HepG2 (cell line): ENCODE measurements at regions not wholly inside any gene's neighbourhood (a gene's known extent, or its start where the extent isn't known, plus 50 kb on each side); places are given as distances from the start of the nearest gene placed in this dataset.
"Not testable (repeated sequence)": the region's sequence is repeated elsewhere in the genome, so short reads cannot be mapped to it uniquely, and the experiment has no call there.

Experiments used
- ATAC-seq: fragments of 200-7000 bp; cut with Tn5 transposase; 3 replicates; pipeline ENCODE4 v1.9.1; 2020; ENCODE audit warnings: mild to moderate bottlenecking, moderate library complexity
- BruUV-seq: library from RNA; stranded (reverse); fragments of 400-500 nt; replicated peaks from 2 replicates; lab custom pipeline; 2021; lab: Mats Ljungman, UMichigan
- CTCF ChIA-PET: fragments of 300-600 bp; formaldehyde crosslinking; extraction: SDS; loops from one replicate; lab custom pipeline; 2021; ENCODE audit warnings: low total read pairs, inconsistent platforms, low intra/inter-chr PET ratio; lab: Yijun Ruan, JAX
- POLR2A ChIA-PET: fragments of 350-600 bp; sonication (Branson Sonifier 250); formaldehyde crosslinking; loops from one replicate; lab custom pipeline; 2020; ENCODE audit warnings: antibody characterized with exemption, inconsistent platforms; lab: Yijun Ruan, JAX
- DNase-seq: peaks from one replicate; pipeline ENCODE4 v3.0.0-alpha.2; 2015; ENCODE audit warnings: low spot score
- FAIRE-seq: peaks from 3 replicates; lab custom pipeline; 2011; peaks lifted over from hg19 to GRCh38; lab: Jason Lieb, UNC
- H2AFZ ChIP-seq: one replicate; pipeline ENCODE4 v1.6.1; 2011; ENCODE audit warnings: low read length, inconsistent platforms
- H3K27ac ChIP-seq: fragments of 300-600 bp; 3 replicates; pipeline ENCODE4 v1.8.0; 2011; ENCODE audit warnings: mixed run types, mild to moderate bottlenecking, mixed read lengths, low read length, inconsistent platforms; ENCODE audit not compliant: insufficient read depth; ENCODE audit errors: extremely low read length
- H3K27me3 ChIP-seq, 2 experiments: fragments of 200-600 bp in 1 of 2; 2 replicates in 1 of 2; 3 replicates in 1 of 2; pipeline versions ENCODE4 v1.6.0 to v1.8.0; 2011; ENCODE audit warnings: low read length in 2 of 2, mild to moderate bottlenecking in 2 of 2, moderate library complexity in 2 of 2, inconsistent platforms in 1 of 2; ENCODE audit not compliant: insufficient read depth in 2 of 2, control insufficient read depth in 1 of 2
- H3K36me3 ChIP-seq, 2 experiments: fragments of 200-600 bp in 1 of 2; replicated peaks in 1 of 2; 2 replicates in 1 of 2; 3 replicates in 1 of 2; pipeline versions ENCODE4 v1.5.1 to v1.8.0; 2011; ENCODE audit warnings: low read length in 2 of 2, inconsistent platforms in 1 of 2; ENCODE audit not compliant: insufficient read depth in 2 of 2, control insufficient read depth in 1 of 2
- H3K4me1 ChIP-seq: 2 replicates; pipeline ENCODE4 v1.5.1; 2012; ENCODE audit warnings: low read length, inconsistent platforms; ENCODE audit not compliant: insufficient read depth
- H3K4me2 ChIP-seq: 2 replicates; pipeline ENCODE4 v1.6.0; 2011; ENCODE audit warnings: low read depth, low read length, inconsistent platforms
- H3K4me3 ChIP-seq, 3 experiments: fragments of 200-600 bp in 1 of 3; sonication (generic), shearing (Covaris generic) in 1 of 3; replicated peaks in 1 of 3; 2 replicates each; pipeline ENCODE4 v1.5.1; 2011 to 2016; ENCODE audit warnings: low read length in 3 of 3, inconsistent platforms in 2 of 3, low read depth in 2 of 3, mild to moderate bottlenecking in 2 of 3, control low read depth in 1 of 3, mixed read lengths in 1 of 3; ENCODE audit not compliant: insufficient read depth in 1 of 3
- H3K79me2 ChIP-seq: one replicate; pipeline ENCODE4 v1.6.1; 2011; ENCODE audit warnings: low read length, inconsistent platforms; ENCODE audit not compliant: insufficient read depth
- H3K9ac ChIP-seq: 2 replicates; pipeline ENCODE4 v1.6.0; 2011; ENCODE audit warnings: mild to moderate bottlenecking, low read depth, low read length, inconsistent platforms; ENCODE audit not compliant: insufficient read depth
- H3K9me3 ChIP-seq: 2 replicates; pipeline ENCODE4 v1.5.1; 2012; ENCODE audit warnings: mild to moderate bottlenecking, low read length
- H4K20me1 ChIP-seq: 2 replicates; pipeline ENCODE4 v1.6.0; 2011; ENCODE audit warnings: inconsistent platforms, mild to moderate bottlenecking, low read length, moderate library complexity; ENCODE audit not compliant: insufficient read depth
- FOXK1 ChIP-seq: sonication (generic); formaldehyde crosslinking; IDR thresholded peaks from 2 replicates; pipeline ENCODE4 v1.4.0; 2020; ENCODE audit warnings: low read depth, missing genetic modification reagents, borderline replicate concordance
- MLXIP ChIP-seq: sonication (generic); formaldehyde crosslinking; IDR thresholded peaks from 2 replicates; pipeline ENCODE4 v1.9.0; 2021; ENCODE audit warnings: missing genetic modification reagents, borderline replicate concordance
- RORA ChIP-seq: sonication (generic); formaldehyde crosslinking; IDR thresholded peaks from 2 replicates; pipeline ENCODE4 v1.5.0; 2020; ENCODE audit warnings: mild to moderate bottlenecking, missing genetic modification reagents, moderate library complexity
- TRIM22 ChIP-seq: fragments of 450-650 bp; IDR thresholded peaks from 2 replicates; pipeline ENCODE4 v1.6.1; 2017
- ZNF3 ChIP-seq: IDR thresholded peaks from 2 replicates; pipeline ENCODE4 v1.7.0; 2017; ENCODE audit warnings: inconsistent platforms
- ZNF670 ChIP-seq: sonication (generic); formaldehyde crosslinking; IDR thresholded peaks from 2 replicates; pipeline ENCODE4 v1.8.0; 2022; ENCODE audit warnings: mild to moderate bottlenecking, missing genetic modification reagents, borderline replicate concordance
- ZNF720 ChIP-seq: sonication (generic); formaldehyde crosslinking; IDR thresholded peaks from 2 replicates; pipeline ENCODE4 v1.4.0; 2020; ENCODE audit warnings: missing genetic modification reagents
- whole genome bisulfite sequencing: methylation state at CpG from one replicate; pipeline ENCODE4 v1.1.6; 2017; ENCODE audit warnings: low lambda C conversion rate; 5-methylcytosine and 5-hydroxymethylcytosine counted together
- in situ Hi-C: cut with HindIII; loops from 2 replicates; pipeline ENCODE4 v1.10.0; 2017; ENCODE audit warnings: low pct_unique_long_range_greater_than_20kb; ENCODE audit not compliant: extremely low pct_ligation_motif_present
- intact Hi-C: fragments of 100-400 bp; cut with micrococcal nuclease; formaldehyde crosslinking; loops from one replicate; pipeline ENCODE4 v1.10.0; 2022; ENCODE audit not compliant: unreplicated experiment
- TF ChIP-seq, protein P1 (sequence below): sonication (generic); formaldehyde crosslinking; IDR thresholded peaks from 2 replicates; pipeline ENCODE4 v1.4.0; 2020; ENCODE audit warnings: missing genetic modification reagents, borderline replicate concordance

DNA sequence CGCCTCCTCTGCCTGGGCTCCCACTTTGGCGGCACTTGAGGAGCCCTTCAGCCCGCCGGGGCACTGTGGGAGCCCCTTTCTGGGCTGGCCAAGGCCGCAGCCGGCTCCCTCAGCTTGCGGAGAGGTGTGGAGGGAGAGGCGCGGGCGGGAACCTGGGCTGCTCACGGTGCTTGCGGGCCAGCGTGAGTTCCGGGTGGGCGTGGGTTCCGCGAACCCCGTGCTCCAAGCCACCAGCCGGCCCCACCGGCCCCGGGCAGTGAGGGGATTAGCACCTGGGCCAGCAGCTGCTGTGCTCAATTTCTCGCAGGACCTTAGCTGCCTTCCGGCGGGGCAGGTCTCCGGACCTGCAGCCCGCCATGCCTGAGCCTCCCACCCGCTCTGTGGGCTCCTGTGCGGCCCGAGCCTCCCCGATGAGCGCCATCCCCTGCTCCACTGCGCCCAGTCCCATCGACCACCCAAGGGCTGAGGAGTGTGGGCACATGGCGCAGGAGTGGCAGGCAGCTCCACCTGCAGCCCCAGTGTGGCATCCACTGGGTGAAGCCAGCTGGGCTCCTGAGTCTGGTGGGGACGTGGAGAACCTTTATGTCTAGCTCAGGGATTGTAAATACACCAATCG is 327.7 kb downstream of the ADAMTS20 start:
- BruUV-seq, H4K20me1 ChIP-seq, FAIRE-seq, H3K4me3 ChIP-seq, H3K4me1 ChIP-seq, intact Hi-C loops, CTCF ChIA-PET, H3K27me3 ChIP-seq, in situ Hi-C loops, ATAC-seq, H3K36me3 ChIP-seq, DNase-seq, H3K9ac ChIP-seq, H3K27ac ChIP-seq, H2AFZ ChIP-seq, H3K79me2 ChIP-seq, POLR2A ChIA-PET, H3K9me3 ChIP-seq, H3K4me2 ChIP-seq: not testable (repeated sequence)
- WGBS, result 32% methylated on average over 7 of the region's 36 CpGs

DNA sequence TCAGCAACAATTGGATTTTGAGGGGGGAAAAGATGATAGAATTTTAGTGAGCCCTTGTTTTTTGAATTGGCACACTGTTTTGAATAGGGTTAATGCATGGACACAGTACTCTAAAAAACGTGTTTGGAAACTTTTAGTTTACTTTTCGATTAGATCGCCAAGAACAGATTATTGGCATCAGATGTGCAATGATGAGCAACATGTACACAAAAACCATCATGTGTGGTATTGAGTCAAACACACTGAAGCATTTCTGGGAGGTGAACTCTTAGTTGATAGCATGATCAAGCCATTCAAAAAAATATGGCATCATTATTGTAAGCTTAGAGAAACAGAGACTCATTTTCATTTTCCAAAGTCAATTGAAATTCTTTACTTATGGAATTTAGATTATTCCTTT is 329.2 kb downstream of the ADAMTS20 start:
- TF ChIP-seq, protein P1, sequence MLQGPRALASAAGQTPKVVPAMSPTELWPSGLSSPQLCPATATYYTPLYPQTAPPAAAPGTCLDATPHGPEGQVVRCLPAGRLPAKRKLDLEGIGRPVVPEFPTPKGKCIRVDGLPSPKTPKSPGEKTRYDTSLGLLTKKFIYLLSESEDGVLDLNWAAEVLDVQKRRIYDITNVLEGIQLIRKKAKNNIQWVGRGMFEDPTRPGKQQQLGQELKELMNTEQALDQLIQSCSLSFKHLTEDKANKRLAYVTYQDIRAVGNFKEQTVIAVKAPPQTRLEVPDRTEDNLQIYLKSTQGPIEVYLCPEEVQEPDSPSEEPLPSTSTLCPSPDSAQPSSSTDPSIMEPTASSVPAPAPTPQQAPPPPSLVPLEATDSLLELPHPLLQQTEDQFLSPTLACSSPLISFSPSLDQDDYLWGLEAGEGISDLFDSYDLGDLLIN, result no peak
- TF ChIP-seq ZNF670 (no peak), MLXIP (no peak), ZNF720 (CRISPR knock-in tag) (no peak), ZNF3 (no peak), TRIM22 (no peak), RORA (CRISPR knock-in tag) (no peak), FOXK1 (CRISPR knock-in tag) (no peak)
- ATAC-seq (no peak), DNase-seq (no peak), FAIRE-seq (no peak)
- intact Hi-C loops (no loop called here), in situ Hi-C loops (no loop called here)
- no peak overlapping the region for H2AFZ ChIP-seq
- 2% methylated on average over 3 of the region's 3 CpGs for WGBS
- BruUV-seq, result no TSS peak
- no peak overlapping the region for H3K9ac ChIP-seq
- no peaks in the 10 kb centered on the region for H3K9me3 ChIP-seq
- H3K27me3 ChIP-seq, result no peaks in the 10 kb centered on the region
- CTCF ChIA-PET, result no interaction called here
- H3K36me3 ChIP-seq, result no peaks in the 10 kb centered on the region
- H4K20me1 ChIP-seq, result no peaks in the 10 kb centered on the region
- H3K79me2 ChIP-seq, result no peaks in the 10 kb centered on the region
- H3K27ac ChIP-seq, result no peak overlapping the region
- H3K4me2 ChIP-seq, result no peak overlapping the region
- H3K4me1 ChIP-seq, result no peaks in the 10 kb centered on the region
- POLR2A ChIA-PET, result no interaction called here
- H3K4me3 ChIP-seq, result no peak overlapping the region
